ENCODE measurements at regions not wholly inside any gene's neighbourhood (a gene's known extent, or its start where the extent isn't known, plus 50 kb on each side); places are given as distances from the start of the nearest gene placed in this dataset.

DNA sequence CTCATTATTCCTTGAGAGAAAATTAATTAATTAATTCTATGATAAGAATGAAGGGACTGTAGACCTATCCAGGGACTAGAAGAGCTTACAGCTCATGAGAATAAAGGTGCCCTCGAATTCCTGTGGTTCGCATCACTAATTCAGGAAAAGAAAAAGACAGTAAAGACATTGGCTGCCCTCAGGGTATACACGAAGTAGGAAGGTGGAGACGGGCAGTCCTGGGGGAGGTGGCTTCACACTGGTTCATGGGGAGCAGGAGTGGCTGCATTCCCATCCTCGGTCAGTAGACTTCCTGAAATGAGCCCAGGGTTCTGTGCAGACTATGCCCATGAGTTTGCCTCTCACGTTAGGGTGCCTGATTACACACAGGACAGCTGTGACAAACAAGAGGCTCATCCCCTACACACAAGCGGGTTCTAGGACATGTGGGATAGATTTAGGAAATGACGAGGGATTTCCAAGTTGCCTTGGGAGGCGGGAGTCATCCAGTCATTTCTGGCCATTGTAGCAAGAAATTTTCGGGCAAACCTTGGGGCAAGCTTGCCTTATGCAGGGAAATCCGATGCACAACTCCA lies 282.2 kb downstream of the CYP26B1 start:
- DNase-seq (ENCODE audit: low read depth): no peak

DNA sequence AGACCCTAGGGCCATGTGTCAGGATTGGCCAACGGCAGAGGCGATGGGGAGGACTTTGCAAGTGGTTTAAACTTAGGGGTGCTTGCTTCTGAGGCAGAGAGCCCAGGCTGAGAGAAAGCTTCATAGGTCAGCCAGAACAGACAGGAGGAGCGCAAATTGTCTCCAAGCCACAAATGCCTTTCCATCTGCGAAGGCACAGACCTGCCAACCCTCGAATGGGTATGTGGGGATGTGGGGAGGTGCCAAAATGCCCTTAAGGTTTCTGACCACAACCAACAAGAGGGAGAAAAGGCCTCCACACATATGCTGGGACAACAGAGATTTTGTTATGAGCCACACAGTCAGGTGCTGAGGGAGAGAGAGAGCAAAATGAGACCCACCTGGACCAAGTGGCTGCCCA lies 283.6 kb downstream of the CYP26B1 start:
- no peak for DNase-seq (ENCODE audit: low read depth)

DNA sequence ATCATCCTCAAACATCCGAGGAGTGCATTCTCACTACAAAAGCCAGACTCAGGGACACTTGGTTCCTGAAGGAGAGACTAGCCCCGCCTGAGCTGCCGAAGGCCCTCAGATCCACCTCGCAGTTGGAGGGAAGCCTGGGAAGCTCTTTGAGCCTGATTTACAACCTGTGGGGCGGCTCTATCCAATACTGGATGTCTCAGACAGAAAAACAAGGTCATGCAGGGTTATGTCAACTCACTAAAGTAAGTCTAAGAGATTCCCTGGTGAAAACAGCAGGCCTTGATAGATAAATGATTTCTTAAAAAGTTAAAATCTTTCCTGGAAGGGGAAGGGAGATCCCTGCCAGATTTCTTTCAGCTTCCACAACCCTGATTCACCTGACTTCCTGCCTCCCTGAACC lies 284.3 kb downstream of the CYP26B1 start:
- DNase-seq (ENCODE audit: low read depth): no peak

- no peak for DNase-seq (ENCODE audit: low read depth)
Observed at GRCh38 chr2:71862921-71863320, 284.7 kb downstream of the CYP26B1 start.

DNA sequence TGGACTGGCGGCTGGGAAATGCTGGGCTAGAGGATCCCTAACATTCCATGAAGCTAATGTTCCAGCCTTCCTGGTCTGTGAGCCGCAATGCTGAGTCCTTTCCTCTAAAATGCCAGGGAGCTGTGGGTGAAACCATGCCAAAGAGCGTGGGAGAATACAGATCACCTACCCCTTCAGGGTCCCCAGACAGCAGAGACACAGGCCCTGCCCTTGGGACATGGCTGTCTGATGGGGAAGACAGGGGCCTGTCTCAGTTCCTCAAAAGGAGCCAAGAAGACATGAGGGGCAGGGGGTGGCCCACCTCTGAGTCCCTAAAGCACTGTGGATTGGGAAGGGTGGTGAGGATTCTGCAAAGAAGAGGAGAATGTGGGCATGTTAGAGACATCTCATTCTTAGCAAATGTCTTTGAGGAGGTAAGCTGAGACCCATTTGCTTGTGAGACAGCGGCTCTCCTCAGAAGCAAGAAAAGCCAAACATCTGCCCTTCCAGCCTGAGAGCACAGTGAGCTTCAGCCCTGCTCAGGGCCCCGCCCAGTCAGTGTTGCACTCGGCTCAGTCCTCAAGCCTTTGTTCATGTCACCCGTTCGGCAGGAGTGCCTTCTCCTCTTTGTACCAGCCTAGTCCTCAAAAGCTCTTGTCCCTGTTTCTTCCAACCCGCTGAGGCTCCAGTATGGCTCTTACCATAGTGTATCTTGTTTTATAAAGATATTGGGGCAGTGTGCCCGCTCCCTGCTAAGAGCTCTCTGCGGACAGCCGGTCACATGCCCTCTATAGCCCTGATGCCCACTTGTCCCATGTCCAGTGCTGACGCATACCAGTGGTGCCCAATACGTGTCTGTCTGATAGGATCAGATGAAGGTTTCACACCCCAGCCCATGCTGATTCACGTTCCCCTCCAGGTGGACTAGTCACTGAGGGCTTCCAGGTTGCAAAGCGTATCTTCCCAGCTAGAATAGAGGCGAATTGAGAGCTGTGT lies 286.2 kb downstream of the CYP26B1 start:
- no peak for DNase-seq (ENCODE audit: low read depth)

DNA sequence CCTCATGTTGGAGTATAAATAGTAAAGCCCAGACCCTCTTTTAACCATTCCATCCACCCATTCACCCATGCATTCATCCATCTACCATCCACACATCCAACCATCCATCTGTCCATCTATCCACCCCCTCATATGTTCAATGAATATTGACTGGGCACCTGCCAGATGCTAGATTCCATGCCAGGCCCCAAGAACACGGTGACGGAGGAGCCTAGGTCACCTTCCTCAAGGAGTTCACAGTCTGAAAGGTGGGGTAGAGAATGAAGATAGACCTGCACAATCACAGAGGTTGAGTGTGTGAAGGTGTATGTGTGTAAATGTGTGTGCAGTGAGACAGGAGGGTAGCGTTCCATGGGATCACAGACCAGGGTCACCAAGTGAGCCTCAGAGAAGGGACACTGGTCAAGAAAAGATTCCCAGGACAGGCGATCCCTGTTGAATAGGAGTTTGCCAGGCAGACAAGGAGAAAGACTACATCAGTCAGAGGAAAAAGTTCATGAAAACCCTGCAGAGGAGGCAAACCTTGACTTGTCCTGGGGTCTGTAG lies 287.2 kb downstream of the CYP26B1 start:
- no peak for DNase-seq (ENCODE audit: low read depth)

- no peak for DNase-seq (ENCODE audit: low read depth)
Observed at GRCh38 chr2:71859211-71859847, 288.3 kb downstream of the CYP26B1 start.

GRCh38 chr2:71858071-71858470 lies 289.6 kb downstream of the CYP26B1 start:
- no peak for DNase-seq (ENCODE audit: low read depth)

GRCh38 chr2:71857636-71858035 lies 290.0 kb downstream of the CYP26B1 start:
- no peak for DNase-seq (ENCODE audit: low read depth)

- DNase-seq (ENCODE audit: low read depth): peak; percentile 28
Observed at GRCh38 chr2:71856773-71857525, 290.7 kb downstream of the CYP26B1 start.

- peak; percentile 31 for DNase-seq (ENCODE audit: low read depth)
Observed at GRCh38 chr2:71853858-71854257, 293.8 kb downstream of the CYP26B1 start.

DNA sequence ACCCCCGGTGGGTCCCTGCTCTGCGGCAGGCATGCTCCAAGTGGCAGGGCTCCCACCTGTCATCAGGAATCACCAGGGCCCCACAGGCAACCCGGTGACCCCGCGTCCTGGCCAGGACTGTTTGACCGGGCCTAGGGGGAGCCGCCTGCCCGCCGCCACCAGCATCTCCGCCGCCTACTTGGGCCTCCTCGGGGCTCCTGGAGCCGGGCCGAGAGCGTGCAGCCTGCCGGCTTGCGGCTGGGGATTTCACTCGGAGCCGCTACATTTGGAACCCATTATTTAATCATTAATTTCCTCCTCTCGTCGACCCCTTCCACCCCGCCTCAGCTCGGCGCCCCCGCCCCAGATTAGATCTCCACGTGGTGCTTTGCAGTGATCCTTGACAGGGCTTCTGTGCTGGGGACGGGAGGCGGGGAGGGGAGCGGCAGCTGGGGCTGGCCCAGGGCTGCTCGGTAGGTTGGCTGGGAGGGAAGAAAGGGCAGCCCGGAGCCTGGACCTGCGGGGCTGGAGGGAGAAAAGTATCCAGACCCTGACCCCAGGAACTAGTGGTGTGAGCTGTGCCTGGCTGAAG lies 295.4 kb downstream of the CYP26B1 start:
- no peak for DNase-seq (ENCODE audit: low read depth)

DNA sequence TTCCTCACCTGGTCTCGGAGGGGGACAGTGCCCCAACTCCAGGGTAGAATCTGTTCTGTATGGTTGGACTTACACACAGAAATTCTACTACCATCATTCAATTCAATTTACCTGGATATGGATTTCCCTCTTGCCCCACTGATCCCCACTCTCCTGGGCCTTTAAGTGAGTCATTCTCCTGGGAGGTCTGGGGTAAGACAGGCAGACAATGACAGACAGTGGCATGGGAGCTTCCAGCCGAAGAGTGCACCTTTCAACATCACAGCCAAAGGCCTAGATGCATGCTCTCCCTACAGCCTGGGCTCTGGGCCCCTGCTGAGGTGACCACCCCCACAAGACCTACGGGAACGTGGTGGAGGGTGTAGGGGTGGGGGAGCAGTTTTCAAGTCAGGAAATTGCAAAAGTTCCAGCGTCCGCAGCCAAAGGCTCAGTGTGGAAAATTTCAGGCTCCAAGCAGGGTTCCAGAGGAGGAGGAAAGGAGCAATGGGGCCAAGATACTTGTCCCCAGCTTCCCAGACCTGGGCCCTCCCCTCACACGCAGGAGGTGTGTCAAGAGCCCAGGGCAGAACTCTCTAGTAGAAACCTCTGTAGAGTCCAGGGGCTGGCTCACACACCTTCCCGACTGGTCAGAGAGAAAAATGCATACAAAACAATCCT lies 296.4 kb downstream of the CYP26B1 start:
- no peak for DNase-seq (ENCODE audit: low read depth)

DNA sequence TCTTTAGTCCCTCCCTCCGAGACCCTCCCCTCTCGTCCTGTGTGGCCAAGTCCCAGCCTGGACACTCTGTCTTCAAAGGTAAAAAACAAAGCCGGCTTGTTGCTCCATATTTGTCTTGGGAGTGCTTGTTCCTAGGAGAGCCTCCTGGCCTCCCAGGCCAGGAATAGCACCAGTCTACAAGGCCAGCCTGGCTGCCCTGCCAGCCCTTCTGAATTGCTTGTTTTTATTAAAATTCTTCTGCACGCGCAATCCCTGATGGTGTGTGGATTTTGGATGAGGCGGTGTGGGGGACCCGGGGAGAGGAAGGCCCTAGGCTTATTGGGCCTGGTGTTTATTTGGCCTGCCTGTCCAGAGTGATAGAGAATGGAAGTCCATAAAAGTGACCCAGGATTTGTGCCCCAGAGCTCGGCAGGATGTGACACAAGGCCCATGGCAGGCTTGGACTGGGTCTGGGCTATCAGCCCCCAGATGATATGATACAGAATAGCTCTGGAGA lies 297.3 kb downstream of the CYP26B1 start:
- no peak for DNase-seq (ENCODE audit: low read depth)

DNA sequence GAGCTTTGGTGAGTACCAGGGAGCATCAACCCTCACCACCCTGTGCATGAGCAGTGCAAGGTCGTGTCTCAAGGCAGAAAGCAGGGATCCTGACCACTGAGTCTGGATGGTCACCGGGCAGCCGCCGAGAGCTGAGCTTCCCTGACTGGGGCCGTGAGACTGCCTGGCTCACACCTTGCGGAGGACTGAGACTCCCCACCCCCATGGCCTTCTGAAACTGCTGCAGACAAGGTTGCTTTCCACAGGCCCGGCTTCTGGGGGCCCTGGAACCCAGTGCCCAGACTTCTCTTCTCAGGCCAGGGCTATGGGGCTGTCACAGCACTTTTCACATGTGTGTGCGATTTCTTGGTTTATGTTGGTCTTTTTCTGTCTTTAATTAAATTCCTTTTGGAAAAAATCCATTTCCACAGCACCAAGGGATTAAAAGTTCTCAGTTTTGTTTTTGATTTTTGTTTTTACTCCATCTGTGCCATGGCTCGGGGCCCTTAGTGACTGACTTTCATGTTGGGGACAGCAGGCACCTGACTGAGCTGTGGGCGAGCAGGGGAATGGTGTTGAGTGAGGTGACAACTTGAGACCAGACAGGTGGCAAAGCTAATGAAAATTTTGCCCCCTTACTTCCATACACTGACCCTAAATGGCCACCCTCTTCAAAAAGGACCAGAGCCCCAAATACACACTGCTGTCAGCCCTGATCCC lies 297.9 kb downstream of the CYP26B1 start:
- no peak for DNase-seq (ENCODE audit: low read depth)

DNA sequence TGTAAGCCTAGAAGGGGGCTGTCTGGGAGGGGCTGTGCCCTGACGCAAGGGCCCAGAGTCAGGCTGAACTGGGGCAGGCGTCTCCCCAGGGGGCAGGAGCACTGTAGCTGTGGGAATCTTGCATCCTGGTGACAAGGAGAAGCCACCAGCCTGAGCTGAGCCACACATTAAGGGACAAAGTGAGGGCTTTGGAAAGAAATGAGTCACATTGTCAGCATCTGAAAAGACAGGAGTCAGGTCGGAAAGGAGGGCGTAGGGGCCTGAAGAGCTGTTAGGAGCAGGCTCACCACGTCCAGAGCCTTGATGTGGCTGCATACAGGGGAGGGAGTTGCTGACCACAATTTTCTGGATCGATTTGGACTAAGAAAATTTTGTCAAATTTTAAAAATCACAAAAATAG lies 298.6 kb downstream of the CYP26B1 start:
- no peak for DNase-seq (ENCODE audit: low read depth)

- DNase-seq (ENCODE audit: low read depth): peak; percentile 33
Observed at GRCh38 chr2:71846669-71847291, 300.9 kb downstream of the CYP26B1 start.

DNA sequence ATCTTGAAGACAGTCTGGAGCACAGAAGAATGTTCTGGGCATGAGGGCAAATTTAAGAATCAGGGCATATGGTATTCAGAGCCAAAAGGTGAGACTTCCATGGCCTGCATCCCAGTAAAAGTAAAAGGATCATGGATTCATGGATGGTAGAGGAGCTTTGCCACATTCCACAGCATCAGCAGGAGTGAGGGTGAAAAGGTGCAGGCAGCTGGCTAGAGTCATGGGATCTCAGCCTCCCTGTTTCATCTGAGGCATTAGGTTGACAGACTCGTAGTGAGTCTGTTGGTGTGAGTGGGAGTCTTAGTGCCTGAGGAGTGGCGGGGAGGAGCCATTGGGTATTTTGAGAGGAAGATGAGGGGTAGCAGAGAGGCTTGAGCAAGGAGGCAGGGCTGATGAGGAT lies 301.6 kb downstream of the CYP26B1 start:
- no peak for DNase-seq (ENCODE audit: low read depth)

DNA sequence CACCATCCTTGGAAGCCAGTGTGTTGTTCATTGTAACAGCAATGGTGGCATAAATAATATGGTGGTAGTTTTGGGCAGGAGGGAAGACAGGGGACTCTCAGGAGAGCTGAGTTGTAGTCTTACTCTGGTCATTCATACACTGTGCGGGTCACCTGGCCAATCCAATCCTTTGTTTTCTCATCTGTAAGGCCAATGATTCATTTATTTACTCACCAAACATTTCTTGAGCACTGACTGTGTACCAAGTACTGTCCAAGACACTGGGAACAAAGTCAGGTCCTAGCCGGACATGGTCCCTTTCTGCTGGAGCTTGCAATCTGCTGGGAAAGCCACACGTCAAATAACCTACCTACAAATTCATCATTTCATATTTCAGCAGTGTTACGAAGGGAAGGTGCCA lies 302.7 kb downstream of the CYP26B1 start:
- DNase-seq (ENCODE audit: low read depth): no peak
